Sigmoid colon (tissue), 4 donors: ENCODE measurements at regions not wholly inside any gene's neighbourhood (a gene's known extent, or its start where the extent isn't known, plus 50 kb on each side); places are given as distances from the start of the nearest gene placed in this dataset.
"Not testable (repeated sequence)": the region's sequence is repeated elsewhere in the genome, so short reads cannot be mapped to it uniquely, and the experiment has no call there.

Source experiments
- EP300 ChIP-seq, 4 donors: sonication (generic); formaldehyde crosslinking; IDR thresholded peaks; one replicate each; pipeline ENCODE4 v1.6.1; 2017; ENCODE audit warnings: antibody characterized with exemption in 4 of 4
- POLR2A ChIP-seq, 2 donors: fragments of 450-650 bp; IDR thresholded peaks; one replicate each; pipeline ENCODE4 v1.6.1; 2016; ENCODE audit warnings: antibody characterized with exemption in 2 of 2, mild to moderate bottlenecking in 2 of 2, moderate library complexity in 2 of 2
- POLR2AphosphoS5 ChIP-seq, 4 donors: sonication (generic); formaldehyde crosslinking; IDR thresholded peaks; one replicate each; pipeline ENCODE4 v1.6.1; 2017; ENCODE audit warnings: antibody characterized with exemption in 4 of 4
- TF ChIP-seq, protein P1 (sequence below), 4 experiments: fragments of 450-650 bp in 3 of 4; fragments of 200-600 bp in 1 of 4; IDR thresholded peaks; one replicate each; pipeline ENCODE4 v1.5.1; 2016 to 2019; ENCODE audit warnings: antibody characterized with exemption in 4 of 4, mild to moderate bottlenecking in 3 of 4, moderate library complexity in 2 of 4

DNA sequence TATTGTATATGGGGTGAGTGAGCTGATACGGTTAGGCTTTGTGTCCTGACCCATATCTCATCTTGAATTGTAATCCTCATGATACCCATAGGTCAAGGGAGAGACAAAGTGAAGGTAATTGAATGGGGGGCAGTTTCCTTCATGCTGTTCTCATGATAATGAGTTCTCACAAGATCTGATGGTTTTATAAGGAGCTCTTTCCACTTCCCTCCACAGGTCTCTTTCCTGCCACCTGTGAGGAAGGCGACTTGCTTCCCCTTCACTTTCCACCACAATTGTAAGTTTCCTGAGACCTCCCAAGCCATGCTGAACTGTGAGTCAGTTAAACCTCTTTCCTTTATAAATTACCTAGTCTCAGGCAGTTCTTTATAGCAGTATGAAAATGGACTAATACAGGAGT, 255.1 kb upstream of the PAPPA start:
- TF ChIP-seq, protein P1, sequence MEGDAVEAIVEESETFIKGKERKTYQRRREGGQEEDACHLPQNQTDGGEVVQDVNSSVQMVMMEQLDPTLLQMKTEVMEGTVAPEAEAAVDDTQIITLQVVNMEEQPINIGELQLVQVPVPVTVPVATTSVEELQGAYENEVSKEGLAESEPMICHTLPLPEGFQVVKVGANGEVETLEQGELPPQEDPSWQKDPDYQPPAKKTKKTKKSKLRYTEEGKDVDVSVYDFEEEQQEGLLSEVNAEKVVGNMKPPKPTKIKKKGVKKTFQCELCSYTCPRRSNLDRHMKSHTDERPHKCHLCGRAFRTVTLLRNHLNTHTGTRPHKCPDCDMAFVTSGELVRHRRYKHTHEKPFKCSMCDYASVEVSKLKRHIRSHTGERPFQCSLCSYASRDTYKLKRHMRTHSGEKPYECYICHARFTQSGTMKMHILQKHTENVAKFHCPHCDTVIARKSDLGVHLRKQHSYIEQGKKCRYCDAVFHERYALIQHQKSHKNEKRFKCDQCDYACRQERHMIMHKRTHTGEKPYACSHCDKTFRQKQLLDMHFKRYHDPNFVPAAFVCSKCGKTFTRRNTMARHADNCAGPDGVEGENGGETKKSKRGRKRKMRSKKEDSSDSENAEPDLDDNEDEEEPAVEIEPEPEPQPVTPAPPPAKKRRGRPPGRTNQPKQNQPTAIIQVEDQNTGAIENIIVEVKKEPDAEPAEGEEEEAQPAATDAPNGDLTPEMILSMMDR (IDR thresholded peaks at IDR 0.05) = not testable (repeated sequence)
- TF ChIP-seq POLR2A, POLR2AphosphoS5, EP300 (IDR thresholded peaks at IDR 0.05): not testable (repeated sequence)
